ENCODE measurements at regions not wholly inside any gene's neighbourhood (a gene's known extent, or its start where the extent isn't known, plus 50 kb on each side); places are given as distances from the start of the nearest gene placed in this dataset.

- Histone ChIP-seq H3K4ac (ENCODE audit: low read depth, low read length) (no peak overlapping the region), H3K4me2 (ENCODE audit: low read length) (no peak overlapping the region), H2BK120ac (ENCODE audit: insufficient read depth, low read length, poor library complexity) (no peak overlapping the region), H2BK5ac (ENCODE audit: low read depth, low read length, poor library complexity) (no peak overlapping the region), H3K36me3 (ENCODE audit: control insufficient read depth in 1 of 2, insufficient read depth in 2 of 2, low read length in 2 of 2) (no peaks in the 10 kb centered on the region), H4K8ac (ENCODE audit: low read depth, low read length) (no peak overlapping the region), H3K27ac (ENCODE audit: low read depth, low read length) (no peak overlapping the region), H3K27me3 (ENCODE audit: insufficient read depth, low read length) (no peaks in the 10 kb centered on the region), H3K4me3 (ENCODE audit: low read depth, low read length) (no peak overlapping the region), H2AK5ac (ENCODE audit: low read length) (no peak overlapping the region), H2BK12ac (ENCODE audit: low read length) (no peak overlapping the region), H3K14ac (ENCODE audit: low read length) (no peak overlapping the region), H3K79me1 (ENCODE audit: low read length) (no peaks in the 10 kb centered on the region), H2AFZ (ENCODE audit: insufficient read depth, low read length, poor library complexity) (no peak overlapping the region), H3K23ac (ENCODE audit: low read length) (no peak overlapping the region), H3K4me1 (ENCODE audit: control insufficient read depth in 1 of 2, insufficient read depth in 2 of 2, low read length in 2 of 2) (no peaks in the 10 kb centered on the region), H3K9ac (ENCODE audit: low read length) (no peak overlapping the region), H4K91ac (ENCODE audit: low read depth, low read length) (no peak overlapping the region), H3K9me3 (ENCODE audit: insufficient read depth, low read depth, low read length) (no peaks in the 10 kb centered on the region), H3K18ac (ENCODE audit: low read length) (no peak overlapping the region), H3K79me2 (ENCODE audit: control insufficient read depth, insufficient read depth, low read length, poor library complexity) (no peaks in the 10 kb centered on the region), H4K12ac (ENCODE audit: low read depth, low read length) (no peak overlapping the region)
- WGBS (ENCODE audit: extremely low coverage, insufficient coverage, insufficient read length) = no CpG with 5 or more reads among the region's 2 CpGs
- no peak for DNase-seq
Measured at GRCh38 chr18:2201036-2201600, 370.2 kb downstream of the METTL4 start.

GRCh38 chr18:2204736-2205135, 366.6 kb downstream of the METTL4 start:
- Histone ChIP-seq H3K14ac (ENCODE audit: low read length) (no peak overlapping the region), H2BK5ac (ENCODE audit: low read depth, low read length, poor library complexity) (no peak overlapping the region), H2AFZ (ENCODE audit: insufficient read depth, low read length, poor library complexity) (no peak overlapping the region), H3K9me3 (ENCODE audit: insufficient read depth, low read depth, low read length) (no peaks in the 10 kb centered on the region), H3K18ac (ENCODE audit: low read length) (no peak overlapping the region), H2BK12ac (ENCODE audit: low read length) (no peak overlapping the region), H4K8ac (ENCODE audit: low read depth, low read length) (no peak overlapping the region), H3K4me3 (ENCODE audit: low read depth, low read length) (peak overlapping the region; percentile 14), H4K12ac (ENCODE audit: low read depth, low read length) (no peak overlapping the region), H4K91ac (ENCODE audit: low read depth, low read length) (no peak overlapping the region), H3K79me1 (ENCODE audit: low read length) (no peaks in the 10 kb centered on the region), H2BK120ac (ENCODE audit: insufficient read depth, low read length, poor library complexity) (no peak overlapping the region), H3K4ac (ENCODE audit: low read depth, low read length) (no peak overlapping the region), H2AK5ac (ENCODE audit: low read length) (no peak overlapping the region), H3K4me1 (ENCODE audit: control insufficient read depth in 1 of 2, insufficient read depth in 2 of 2, low read length in 2 of 2) (no peaks in the 10 kb centered on the region), H3K9ac (ENCODE audit: low read length) (no peak overlapping the region), H3K23ac (ENCODE audit: low read length) (no peak overlapping the region), H3K36me3 (ENCODE audit: control insufficient read depth in 1 of 2, insufficient read depth in 2 of 2, low read length in 2 of 2) (no peaks in the 10 kb centered on the region), H3K4me2 (ENCODE audit: low read length) (no peak overlapping the region), H3K79me2 (ENCODE audit: control insufficient read depth, insufficient read depth, low read length, poor library complexity) (no peaks in the 10 kb centered on the region), H3K27ac (ENCODE audit: low read depth, low read length) (no peak overlapping the region), H3K27me3 (ENCODE audit: insufficient read depth, low read length) (no peaks in the 10 kb centered on the region)
- no CpG with 5 or more reads among the region's 2 CpGs for WGBS (ENCODE audit: extremely low coverage, insufficient coverage, insufficient read length)
- no peak for DNase-seq

GRCh38 chr18:2207294-2207693, 364.0 kb downstream of the METTL4 start:
- Histone ChIP-seq H2AFZ (ENCODE audit: insufficient read depth, low read length, poor library complexity) (no peak overlapping the region), H3K9ac (ENCODE audit: low read length) (no peak overlapping the region), H3K23ac (ENCODE audit: low read length) (no peak overlapping the region), H3K27me3 (ENCODE audit: insufficient read depth, low read length) (no peaks in the 10 kb centered on the region), H3K36me3 (ENCODE audit: control insufficient read depth in 1 of 2, insufficient read depth in 2 of 2, low read length in 2 of 2) (no peaks in the 10 kb centered on the region), H2BK120ac (ENCODE audit: insufficient read depth, low read length, poor library complexity) (no peak overlapping the region), H3K4me2 (ENCODE audit: low read length) (no peak overlapping the region), H4K91ac (ENCODE audit: low read depth, low read length) (no peak overlapping the region), H3K18ac (ENCODE audit: low read length) (no peak overlapping the region), H2BK12ac (ENCODE audit: low read length) (no peak overlapping the region), H3K27ac (ENCODE audit: low read depth, low read length) (no peak overlapping the region), H3K4me3 (ENCODE audit: low read depth, low read length) (no peak overlapping the region), H4K8ac (ENCODE audit: low read depth, low read length) (no peak overlapping the region), H4K12ac (ENCODE audit: low read depth, low read length) (no peak overlapping the region), H3K9me3 (ENCODE audit: insufficient read depth, low read depth, low read length) (no peaks in the 10 kb centered on the region), H3K4ac (ENCODE audit: low read depth, low read length) (no peak overlapping the region), H3K79me1 (ENCODE audit: low read length) (no peaks in the 10 kb centered on the region), H3K14ac (ENCODE audit: low read length) (no peak overlapping the region), H3K4me1 (ENCODE audit: control insufficient read depth in 1 of 2, insufficient read depth in 2 of 2, low read length in 2 of 2) (no peaks in the 10 kb centered on the region), H2AK5ac (ENCODE audit: low read length) (no peak overlapping the region), H2BK5ac (ENCODE audit: low read depth, low read length, poor library complexity) (no peak overlapping the region), H3K79me2 (ENCODE audit: control insufficient read depth, insufficient read depth, low read length, poor library complexity) (no peaks in the 10 kb centered on the region)
- no peak for DNase-seq
- WGBS (ENCODE audit: extremely low coverage, insufficient coverage, insufficient read length) = no CpG with 5 or more reads among the region's 3 CpGs

GRCh38 chr18:2212598-2213205, 358.6 kb downstream of the METTL4 start:
- WGBS (ENCODE audit: extremely low coverage, insufficient coverage, insufficient read length) = no CpG with 5 or more reads among the region's 1 CpG
- H3K9ac ChIP-seq (ENCODE audit: low read length) = no peak overlapping the region
- no peaks in the 10 kb centered on the region for H3K9me3 ChIP-seq (ENCODE audit: insufficient read depth, low read depth, low read length)
- H3K18ac ChIP-seq (ENCODE audit: low read length) = no peak overlapping the region
- H2BK120ac ChIP-seq (ENCODE audit: insufficient read depth, low read length, poor library complexity) = no peak overlapping the region
- H3K36me3 ChIP-seq (ENCODE audit: control insufficient read depth in 1 of 2, insufficient read depth in 2 of 2, low read length in 2 of 2) = no peaks in the 10 kb centered on the region
- H4K12ac ChIP-seq (ENCODE audit: low read depth, low read length) = no peak overlapping the region
- no peak overlapping the region for H2AFZ ChIP-seq (ENCODE audit: insufficient read depth, low read length, poor library complexity)
- H3K4ac ChIP-seq (ENCODE audit: low read depth, low read length) = no peak overlapping the region
- no peak overlapping the region for H2BK12ac ChIP-seq (ENCODE audit: low read length)
- H3K27me3 ChIP-seq (ENCODE audit: insufficient read depth, low read length) = no peaks in the 10 kb centered on the region
- H4K91ac ChIP-seq (ENCODE audit: low read depth, low read length) = no peak overlapping the region
- H3K14ac ChIP-seq (ENCODE audit: low read length) = no peak overlapping the region
- H3K4me3 ChIP-seq (ENCODE audit: low read depth, low read length) = no peak overlapping the region
- no peak overlapping the region for H4K8ac ChIP-seq (ENCODE audit: low read depth, low read length)
- DNase-seq = no peak
- H3K4me1 ChIP-seq (ENCODE audit: control insufficient read depth in 1 of 2, insufficient read depth in 2 of 2, low read length in 2 of 2) = no peaks in the 10 kb centered on the region
- H3K79me1 ChIP-seq (ENCODE audit: low read length) = no peaks in the 10 kb centered on the region
- H3K79me2 ChIP-seq (ENCODE audit: control insufficient read depth, insufficient read depth, low read length, poor library complexity) = no peaks in the 10 kb centered on the region
- no peak overlapping the region for H2BK5ac ChIP-seq (ENCODE audit: low read depth, low read length, poor library complexity)
- no peak overlapping the region for H3K4me2 ChIP-seq (ENCODE audit: low read length)
- H3K27ac ChIP-seq (ENCODE audit: low read depth, low read length) = no peak overlapping the region
- H3K23ac ChIP-seq (ENCODE audit: low read length) = no peak overlapping the region
- no peak overlapping the region for H2AK5ac ChIP-seq (ENCODE audit: low read length)

All from trophoblast cell (in vitro differentiated cells and primary cell).